ENCODE measurements at regions not wholly inside any gene's neighbourhood (a gene's known extent, or its start where the extent isn't known, plus 50 kb on each side); places are given as distances from the start of the nearest gene placed in this dataset.
"Not testable (repeated sequence)": the region's sequence is repeated elsewhere in the genome, so short reads cannot be mapped to it uniquely, and the experiment has no call there.

- DNase-seq (ENCODE audit: low spot score) (no peak), FAIRE-seq (no peak)
Observed at GRCh38 chr5:85533341-85534047, 1084.2 kb upstream of the COX7C start.

- DNase-seq (ENCODE audit: low spot score) (no peak), FAIRE-seq (no peak)
Observed at GRCh38 chr5:85538362-85538761, 1079.4 kb upstream of the COX7C start.

- DNase-seq (ENCODE audit: low spot score) (no peak), FAIRE-seq (no peak)
Observed at GRCh38 chr5:85545129-85545528, 1072.6 kb upstream of the COX7C start.

GRCh38 chr5:85549229-85549628 lies 1068.5 kb upstream of the COX7C start:
- FAIRE-seq = no peak
- no peak for DNase-seq (ENCODE audit: low spot score)

GRCh38 chr5:85549836-85550599 lies 1067.7 kb upstream of the COX7C start:
- FAIRE-seq (no peak), DNase-seq (ENCODE audit: low spot score) (no peak)

GRCh38 chr5:85556464-85556863 lies 1061.3 kb upstream of the COX7C start:
- no peak for DNase-seq (ENCODE audit: low spot score)
- FAIRE-seq = no peak

GRCh38 chr5:85576666-85577065 lies 1041.1 kb upstream of the COX7C start:
- FAIRE-seq = no peak
- DNase-seq (ENCODE audit: low spot score) = no peak

- DNase-seq (ENCODE audit: low spot score); FAIRE-seq: not testable (repeated sequence)
Observed at GRCh38 chr5:85587806-85588205, 1029.9 kb upstream of the COX7C start.

- not testable (repeated sequence) for DNase-seq (ENCODE audit: low spot score); FAIRE-seq
Observed at GRCh38 chr5:85588268-85588667, 1029.5 kb upstream of the COX7C start.

GRCh38 chr5:85590764-85591163 lies 1027.0 kb upstream of the COX7C start:
- DNase-seq (ENCODE audit: low spot score) (no peak), FAIRE-seq (no peak)

GRCh38 chr5:85591311-85591710 lies 1026.4 kb upstream of the COX7C start:
- FAIRE-seq = no peak
- DNase-seq (ENCODE audit: low spot score) = no peak

GRCh38 chr5:85602843-85603242 lies 1014.9 kb upstream of the COX7C start:
- FAIRE-seq = no peak

GRCh38 chr5:85604378-85604777 lies 1013.4 kb upstream of the COX7C start:
- DNase-seq (ENCODE audit: low spot score) (no peak), FAIRE-seq (no peak)

More at GRCh38 chr5:85602843-85603242, 1014.9 kb upstream of the COX7C start:
- DNase-seq (ENCODE audit: low spot score) = no peak

- no peak for DNase-seq (ENCODE audit: low spot score)
- no peak for FAIRE-seq
Observed at GRCh38 chr5:85604786-85605185, 1013.0 kb upstream of the COX7C start.

GRCh38 chr5:85605381-85605780 lies 1012.4 kb upstream of the COX7C start:
- no peak for FAIRE-seq
- DNase-seq (ENCODE audit: low spot score) = no peak

GRCh38 chr5:85614489-85614888 lies 1003.3 kb upstream of the COX7C start:
- no peak for FAIRE-seq
- no peak for DNase-seq (ENCODE audit: low spot score)

GRCh38 chr5:85621668-85622067 lies 996.1 kb upstream of the COX7C start:
- DNase-seq (ENCODE audit: low spot score) (no peak), FAIRE-seq (no peak)

GRCh38 chr5:85628153-85628552 lies 989.6 kb upstream of the COX7C start:
- FAIRE-seq (no peak), DNase-seq (ENCODE audit: low spot score) (no peak)

GRCh38 chr5:85638495-85639125 lies 979.1 kb upstream of the COX7C start:
- DNase-seq (ENCODE audit: low spot score); FAIRE-seq: not testable (repeated sequence)

- DNase-seq (ENCODE audit: low spot score) (no peak), FAIRE-seq (no peak)
Observed at GRCh38 chr5:85646036-85646435, 971.7 kb upstream of the COX7C start.

GRCh38 chr5:85646641-85647040 lies 971.1 kb upstream of the COX7C start:
- DNase-seq (ENCODE audit: low spot score) (no peak), FAIRE-seq (no peak)
